ENCODE measurements at regions not wholly inside any gene's neighbourhood (a gene's known extent, or its start where the extent isn't known, plus 50 kb on each side); places are given as distances from the start of the nearest gene placed in this dataset.
"Not testable (repeated sequence)": the region's sequence is repeated elsewhere in the genome, so short reads cannot be mapped to it uniquely, and the experiment has no call there.

DNA sequence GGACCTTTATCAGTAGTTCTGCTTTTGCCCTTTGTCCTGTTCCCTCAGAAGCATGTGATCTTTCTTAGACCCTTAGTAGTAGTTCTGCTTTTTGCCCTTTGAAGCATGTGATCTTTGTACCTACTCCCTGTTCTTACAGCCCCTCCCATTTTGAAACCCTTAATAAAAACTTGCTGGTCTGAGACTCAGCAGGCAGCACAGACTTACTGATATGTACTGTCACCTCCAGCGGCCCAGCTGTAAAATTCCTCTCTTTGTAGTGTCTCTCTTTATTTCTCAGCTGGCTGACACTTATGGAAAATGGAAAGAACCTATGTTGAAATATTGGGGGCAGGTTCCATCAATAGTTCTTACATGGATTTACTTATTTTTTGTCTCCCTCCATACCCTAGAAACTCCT, 110.4 kb downstream of the UNC93B1 start:
- H3K4me1 Mint-ChIP-seq (ENCODE audit: low read depth, unreplicated experiment); H3K9me3 Mint-ChIP-seq (ENCODE audit: low read depth, unreplicated experiment); H3K27ac Mint-ChIP-seq (ENCODE audit: unreplicated experiment); H3K4me3 Mint-ChIP-seq (ENCODE audit: low read depth, unreplicated experiment); CTCF ChIA-PET; BruUV-seq (replicated peaks); intact Hi-C loops (cut with micrococcal nuclease; ENCODE audit: unreplicated experiment); H3K36me3 Mint-ChIP-seq (ENCODE audit: insufficient read depth, unreplicated experiment); DNase-seq: not testable (repeated sequence)
- H3K27me3 Mint-ChIP-seq (ENCODE audit: unreplicated experiment), result peaks cover 56% of the 10 kb centered on the region

DNA sequence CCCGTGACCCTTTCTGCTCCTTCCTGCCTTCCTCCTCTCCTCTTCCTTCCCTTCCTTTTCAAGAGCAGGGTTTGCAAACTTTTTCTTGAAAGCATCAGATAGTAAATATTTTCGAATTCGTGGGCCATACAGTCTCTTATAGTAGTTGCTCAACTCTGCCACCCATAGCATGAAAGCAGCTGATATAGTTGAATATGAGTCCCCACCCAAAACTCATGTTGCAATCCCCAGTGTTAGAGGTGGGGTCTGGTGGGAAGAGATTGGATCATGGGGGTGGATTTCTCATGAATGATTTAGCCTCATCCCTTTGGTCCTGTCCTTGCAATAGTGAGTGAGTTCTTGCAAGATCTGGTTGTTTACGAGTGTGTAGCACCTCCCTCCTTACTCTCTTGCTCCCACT, 114.3 kb downstream of the UNC93B1 start:
- H3K4me3 Mint-ChIP-seq (ENCODE audit: low read depth, unreplicated experiment); H3K27ac Mint-ChIP-seq (ENCODE audit: unreplicated experiment); H3K9me3 Mint-ChIP-seq (ENCODE audit: low read depth, unreplicated experiment); BruUV-seq (replicated peaks); intact Hi-C loops (cut with micrococcal nuclease; ENCODE audit: unreplicated experiment); H3K36me3 Mint-ChIP-seq (ENCODE audit: insufficient read depth, unreplicated experiment); DNase-seq; CTCF ChIA-PET; H3K4me1 Mint-ChIP-seq (ENCODE audit: low read depth, unreplicated experiment): not testable (repeated sequence)
- H3K27me3 Mint-ChIP-seq (ENCODE audit: unreplicated experiment), result peaks cover 91% of the 10 kb centered on the region

GRCh38 chr11:67888056-67888455, 115.8 kb downstream of the UNC93B1 start:
- H3K36me3 Mint-ChIP-seq (ENCODE audit: insufficient read depth, unreplicated experiment); H3K4me3 Mint-ChIP-seq (ENCODE audit: low read depth, unreplicated experiment); H3K9me3 Mint-ChIP-seq (ENCODE audit: low read depth, unreplicated experiment); BruUV-seq (replicated peaks); H3K4me1 Mint-ChIP-seq (ENCODE audit: low read depth, unreplicated experiment); intact Hi-C loops (cut with micrococcal nuclease; ENCODE audit: unreplicated experiment); H3K27ac Mint-ChIP-seq (ENCODE audit: unreplicated experiment); DNase-seq: not testable (repeated sequence)
- CTCF ChIA-PET, result interaction anchor here (0.7 kb wide), 1 partner anchor 19 kb away, joined by 7 read pairs; no protein-coding TSS in a partner anchor
- H3K27me3 Mint-ChIP-seq (ENCODE audit: unreplicated experiment), result peaks cover 96% of the 10 kb centered on the region

DNA sequence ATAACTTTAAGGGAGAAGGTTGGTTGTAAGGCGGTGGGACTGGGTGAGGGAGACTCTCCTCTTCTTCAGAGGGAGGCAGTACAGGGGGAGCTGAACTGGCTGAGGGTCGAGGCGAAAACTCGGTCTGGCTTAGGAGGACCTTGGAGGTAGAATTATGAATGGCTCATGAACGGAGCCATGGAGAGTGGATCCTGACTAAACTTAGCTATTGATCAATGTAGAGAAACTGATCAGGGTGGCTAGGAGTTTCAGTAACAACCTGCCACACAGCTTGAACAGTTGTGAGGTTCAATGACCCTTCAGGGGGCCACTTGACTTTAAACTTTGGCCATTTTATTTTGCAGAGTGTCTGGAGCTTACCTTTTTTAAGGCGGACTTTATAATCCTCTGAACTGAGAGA, 117.2 kb downstream of the UNC93B1 start:
- DNase-seq; H3K4me3 Mint-ChIP-seq (ENCODE audit: low read depth, unreplicated experiment); CTCF ChIA-PET; H3K36me3 Mint-ChIP-seq (ENCODE audit: insufficient read depth, unreplicated experiment); intact Hi-C loops (cut with micrococcal nuclease; ENCODE audit: unreplicated experiment); H3K27ac Mint-ChIP-seq (ENCODE audit: unreplicated experiment); H3K9me3 Mint-ChIP-seq (ENCODE audit: low read depth, unreplicated experiment); BruUV-seq (replicated peaks); H3K4me1 Mint-ChIP-seq (ENCODE audit: low read depth, unreplicated experiment): not testable (repeated sequence)
- peaks cover 96% of the 10 kb centered on the region for H3K27me3 Mint-ChIP-seq (ENCODE audit: unreplicated experiment)

DNA sequence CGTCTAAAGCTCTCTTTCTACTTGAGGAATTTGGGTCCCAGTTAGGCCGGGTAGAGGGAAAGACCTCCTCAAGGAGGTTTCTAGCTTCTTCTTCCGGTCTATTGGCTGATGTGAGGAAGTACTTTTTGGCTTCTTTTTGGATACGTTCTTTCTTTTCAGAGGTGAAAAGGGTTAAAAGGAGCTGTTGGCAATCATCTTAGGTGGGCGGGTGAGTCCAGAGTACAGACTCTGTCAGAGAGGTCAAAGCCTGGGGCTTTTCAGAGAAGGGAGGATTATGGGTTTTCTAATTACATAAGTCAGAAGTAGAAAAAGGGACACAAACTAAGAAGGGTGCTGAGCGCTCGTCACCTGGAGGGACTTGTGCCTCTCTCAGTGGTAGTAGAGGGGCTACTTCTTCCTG, 117.7 kb downstream of the UNC93B1 start:
- intact Hi-C loops (cut with micrococcal nuclease; ENCODE audit: unreplicated experiment); H3K27ac Mint-ChIP-seq (ENCODE audit: unreplicated experiment); CTCF ChIA-PET; H3K4me3 Mint-ChIP-seq (ENCODE audit: low read depth, unreplicated experiment); H3K4me1 Mint-ChIP-seq (ENCODE audit: low read depth, unreplicated experiment); BruUV-seq (replicated peaks); DNase-seq; H3K9me3 Mint-ChIP-seq (ENCODE audit: low read depth, unreplicated experiment); H3K36me3 Mint-ChIP-seq (ENCODE audit: insufficient read depth, unreplicated experiment): not testable (repeated sequence)
- peaks cover 96% of the 10 kb centered on the region for H3K27me3 Mint-ChIP-seq (ENCODE audit: unreplicated experiment)

- H3K9me3 Mint-ChIP-seq (ENCODE audit: low read depth, unreplicated experiment); H3K27ac Mint-ChIP-seq (ENCODE audit: unreplicated experiment); H3K4me3 Mint-ChIP-seq (ENCODE audit: low read depth, unreplicated experiment); intact Hi-C loops (cut with micrococcal nuclease; ENCODE audit: unreplicated experiment); CTCF ChIA-PET; H3K4me1 Mint-ChIP-seq (ENCODE audit: low read depth, unreplicated experiment); H3K36me3 Mint-ChIP-seq (ENCODE audit: insufficient read depth, unreplicated experiment); DNase-seq; BruUV-seq (replicated peaks): not testable (repeated sequence)
- peaks cover 93% of the 10 kb centered on the region for H3K27me3 Mint-ChIP-seq (ENCODE audit: unreplicated experiment)
Measured at GRCh38 chr11:67885574-67885973, 118.3 kb downstream of the UNC93B1 start.

- H3K4me1 Mint-ChIP-seq (ENCODE audit: low read depth, unreplicated experiment); H3K9me3 Mint-ChIP-seq (ENCODE audit: low read depth, unreplicated experiment); intact Hi-C loops (cut with micrococcal nuclease; ENCODE audit: unreplicated experiment); BruUV-seq (replicated peaks); CTCF ChIA-PET; H3K27ac Mint-ChIP-seq (ENCODE audit: unreplicated experiment); H3K36me3 Mint-ChIP-seq (ENCODE audit: insufficient read depth, unreplicated experiment); DNase-seq: not testable (repeated sequence)
- H3K4me3 Mint-ChIP-seq (ENCODE audit: low read depth, unreplicated experiment), result peak overlapping the region; percentile 47
- peaks cover 92% of the 10 kb centered on the region for H3K27me3 Mint-ChIP-seq (ENCODE audit: unreplicated experiment)
Measured at GRCh38 chr11:67884761-67885558, 118.9 kb downstream of the UNC93B1 start.

DNA sequence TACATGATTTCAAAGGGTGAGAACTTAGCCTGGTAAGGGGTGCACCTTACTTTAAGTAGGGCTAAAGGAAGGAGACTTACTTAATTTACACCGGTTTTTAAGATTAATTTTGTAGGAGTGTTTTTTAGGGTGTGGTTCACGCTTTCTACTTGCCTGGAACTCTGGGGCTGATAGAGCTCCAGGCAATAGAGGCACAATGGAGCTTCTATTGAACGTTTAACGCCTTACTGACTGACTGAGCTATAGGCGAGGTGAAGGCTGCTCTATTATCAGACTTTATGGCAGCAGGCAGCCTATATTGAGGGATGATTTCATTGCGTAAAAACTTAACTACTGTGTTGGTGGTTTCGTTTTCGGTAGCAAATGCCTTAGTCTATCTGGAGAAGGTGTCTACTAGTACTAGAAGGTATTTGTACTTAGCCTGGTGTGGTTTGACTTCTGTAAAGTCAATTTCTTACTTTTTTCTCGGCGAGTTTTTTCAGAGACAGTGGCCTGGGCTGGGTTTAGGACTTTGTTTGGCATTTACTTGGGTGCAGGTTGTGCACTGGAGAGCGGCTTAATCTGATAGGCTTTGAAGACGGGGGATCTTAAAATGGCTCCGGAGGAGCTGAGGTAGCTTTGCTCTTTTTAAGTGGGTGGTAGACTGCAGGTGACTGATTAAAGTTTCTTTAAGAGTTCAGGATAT, 119.7 kb downstream of the UNC93B1 start:
- Mint-ChIP-seq H3K27me3 (ENCODE audit: unreplicated experiment) (peaks cover 85% of the 10 kb centered on the region), H3K4me3 (ENCODE audit: low read depth, unreplicated experiment) (peak overlapping the region; percentile 47)
- BruUV-seq (replicated peaks); H3K27ac Mint-ChIP-seq (ENCODE audit: unreplicated experiment); CTCF ChIA-PET; H3K4me1 Mint-ChIP-seq (ENCODE audit: low read depth, unreplicated experiment); H3K36me3 Mint-ChIP-seq (ENCODE audit: insufficient read depth, unreplicated experiment); H3K9me3 Mint-ChIP-seq (ENCODE audit: low read depth, unreplicated experiment); DNase-seq; intact Hi-C loops (cut with micrococcal nuclease; ENCODE audit: unreplicated experiment): not testable (repeated sequence)

DNA sequence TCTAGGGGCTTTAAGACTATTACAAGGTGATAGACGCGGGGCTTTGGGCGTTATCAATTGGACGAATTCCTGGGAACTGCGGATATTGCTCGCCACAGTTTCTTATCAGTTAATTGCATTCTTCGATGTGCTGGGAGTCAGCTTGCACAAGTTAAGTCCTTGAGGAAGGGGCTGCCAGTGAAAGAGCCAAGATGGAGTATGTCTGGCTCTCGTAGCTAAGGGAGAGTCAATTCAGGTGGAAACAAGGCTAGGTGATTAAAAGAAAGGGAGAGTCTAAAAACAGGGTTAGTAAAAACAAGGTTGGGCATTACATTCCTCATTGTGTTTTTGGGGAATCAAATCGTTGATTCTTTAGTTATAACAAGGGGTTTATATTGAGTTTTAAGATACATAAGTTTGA, 121.6 kb downstream of the UNC93B1 start:
- H3K4me1 Mint-ChIP-seq (ENCODE audit: low read depth, unreplicated experiment); H3K4me3 Mint-ChIP-seq (ENCODE audit: low read depth, unreplicated experiment); H3K9me3 Mint-ChIP-seq (ENCODE audit: low read depth, unreplicated experiment); H3K36me3 Mint-ChIP-seq (ENCODE audit: insufficient read depth, unreplicated experiment); intact Hi-C loops (cut with micrococcal nuclease; ENCODE audit: unreplicated experiment); CTCF ChIA-PET; H3K27ac Mint-ChIP-seq (ENCODE audit: unreplicated experiment); DNase-seq; BruUV-seq (replicated peaks): not testable (repeated sequence)
- peaks cover 66% of the 10 kb centered on the region for H3K27me3 Mint-ChIP-seq (ENCODE audit: unreplicated experiment)

DNA sequence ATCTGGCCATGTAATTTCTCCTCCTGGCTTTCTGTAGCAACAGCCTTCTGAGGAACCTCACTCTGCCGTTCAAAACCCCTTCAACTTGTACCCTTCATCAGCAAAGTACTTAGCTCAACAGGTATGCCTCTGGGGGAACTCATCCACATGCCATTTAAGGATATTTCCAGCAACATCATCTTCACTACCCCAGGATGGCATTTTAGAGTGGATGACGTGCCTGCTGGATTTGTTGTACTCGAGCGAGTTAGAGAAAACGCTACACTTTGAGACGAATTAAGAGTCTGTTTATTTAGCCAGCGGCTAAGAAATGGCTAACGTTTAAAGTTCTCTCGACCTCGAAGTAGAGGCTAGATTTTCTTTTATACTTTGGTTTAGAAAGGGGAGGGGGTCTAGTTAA, 122.1 kb downstream of the UNC93B1 start:
- H3K4me3 Mint-ChIP-seq (ENCODE audit: low read depth, unreplicated experiment); H3K9me3 Mint-ChIP-seq (ENCODE audit: low read depth, unreplicated experiment); BruUV-seq (replicated peaks); H3K27ac Mint-ChIP-seq (ENCODE audit: unreplicated experiment); DNase-seq; intact Hi-C loops (cut with micrococcal nuclease; ENCODE audit: unreplicated experiment); H3K36me3 Mint-ChIP-seq (ENCODE audit: insufficient read depth, unreplicated experiment); H3K4me1 Mint-ChIP-seq (ENCODE audit: low read depth, unreplicated experiment); CTCF ChIA-PET: not testable (repeated sequence)
- peaks cover 61% of the 10 kb centered on the region for H3K27me3 Mint-ChIP-seq (ENCODE audit: unreplicated experiment)
